ENCODE measurements at regions not wholly inside any gene's neighbourhood (a gene's known extent, or its start where the extent isn't known, plus 50 kb on each side); places are given as distances from the start of the nearest gene placed in this dataset.

DNA sequence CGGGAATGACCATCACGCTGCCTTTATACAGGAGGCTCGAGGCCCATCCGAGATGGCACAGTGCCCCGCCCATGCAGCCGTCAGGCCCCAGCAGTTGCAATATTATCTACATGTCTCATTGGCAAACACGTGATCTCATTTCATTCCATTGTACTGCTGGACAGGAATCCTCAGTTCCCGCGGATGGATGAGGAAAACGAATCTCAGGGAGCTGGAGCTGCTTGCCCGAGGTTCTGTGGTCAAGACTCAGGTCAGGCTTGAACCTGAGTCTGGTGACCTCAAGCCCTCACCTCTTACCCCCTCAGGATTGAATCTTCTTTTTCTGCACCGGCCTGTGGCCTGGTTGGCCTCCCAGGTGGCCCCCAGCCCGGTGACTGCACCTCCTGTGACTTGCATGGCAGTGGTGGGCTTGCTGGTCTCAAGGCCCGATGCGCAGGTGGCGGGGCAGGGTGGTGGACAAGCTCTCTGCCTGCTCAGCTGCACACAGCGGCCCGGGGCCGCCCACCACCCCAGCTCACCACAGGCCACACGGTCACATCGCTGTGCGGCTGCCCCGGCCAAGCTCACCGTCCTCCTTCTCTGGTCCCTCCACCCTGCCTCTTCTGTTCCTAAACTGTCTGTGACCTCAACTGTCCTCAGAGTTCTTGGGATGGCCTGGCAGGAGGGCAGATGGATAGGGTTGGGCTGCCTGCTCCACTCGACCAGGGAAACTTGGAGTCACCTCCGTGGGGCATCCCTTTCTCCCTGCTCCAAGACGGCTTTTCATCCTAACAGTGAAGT lies 52.0 kb upstream of the HS6ST1 start:
- H3K36me3 ChIP-seq (ENCODE audit: insufficient read depth, low read length), result no peaks in the 10 kb centered on the region
- Mint-ChIP-seq H3K4me1 (ENCODE audit: low read depth) (no peaks in the 10 kb centered on the region), H3K27me3 (no peaks in the 10 kb centered on the region), H3K27ac (no peak overlapping the region), H3K9me3 (no peaks in the 10 kb centered on the region), H3K4me3 (no peak overlapping the region), H3K36me3 (ENCODE audit: low read depth) (no peaks in the 10 kb centered on the region)
- no peaks in the 10 kb centered on the region for H3K9me3 ChIP-seq (ENCODE audit: control insufficient read depth in 1 of 2, insufficient read depth in 1 of 2, low read length in 2 of 2)
- no peaks in the 10 kb centered on the region for H3K27me3 ChIP-seq (ENCODE audit: control insufficient read depth in 1 of 2, insufficient read depth in 2 of 2, low read length in 2 of 2)
- H3K4me1 ChIP-seq (ENCODE audit: insufficient read depth, low read length), result peaks cover 16% of the 10 kb centered on the region
- no peak overlapping the region for H3K27ac ChIP-seq (ENCODE audit: low read depth in 1 of 2, low read length in 2 of 2)
- ChIA-PET POLR2A (no interaction called here), CTCF (no interaction called here)
- DNase-seq, result no peak
- TF ChIP-seq, protein P1, sequence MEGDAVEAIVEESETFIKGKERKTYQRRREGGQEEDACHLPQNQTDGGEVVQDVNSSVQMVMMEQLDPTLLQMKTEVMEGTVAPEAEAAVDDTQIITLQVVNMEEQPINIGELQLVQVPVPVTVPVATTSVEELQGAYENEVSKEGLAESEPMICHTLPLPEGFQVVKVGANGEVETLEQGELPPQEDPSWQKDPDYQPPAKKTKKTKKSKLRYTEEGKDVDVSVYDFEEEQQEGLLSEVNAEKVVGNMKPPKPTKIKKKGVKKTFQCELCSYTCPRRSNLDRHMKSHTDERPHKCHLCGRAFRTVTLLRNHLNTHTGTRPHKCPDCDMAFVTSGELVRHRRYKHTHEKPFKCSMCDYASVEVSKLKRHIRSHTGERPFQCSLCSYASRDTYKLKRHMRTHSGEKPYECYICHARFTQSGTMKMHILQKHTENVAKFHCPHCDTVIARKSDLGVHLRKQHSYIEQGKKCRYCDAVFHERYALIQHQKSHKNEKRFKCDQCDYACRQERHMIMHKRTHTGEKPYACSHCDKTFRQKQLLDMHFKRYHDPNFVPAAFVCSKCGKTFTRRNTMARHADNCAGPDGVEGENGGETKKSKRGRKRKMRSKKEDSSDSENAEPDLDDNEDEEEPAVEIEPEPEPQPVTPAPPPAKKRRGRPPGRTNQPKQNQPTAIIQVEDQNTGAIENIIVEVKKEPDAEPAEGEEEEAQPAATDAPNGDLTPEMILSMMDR (IDR thresholded peaks at IDR 0.05), result no peak
- H3K4me3 ChIP-seq (ENCODE audit: low read length), result no peak overlapping the region
- intact Hi-C loops (cut with DNase I, micrococcal nuclease), result no loop called here
- ATAC-seq (ENCODE audit: poor library complexity), result no peak

DNA sequence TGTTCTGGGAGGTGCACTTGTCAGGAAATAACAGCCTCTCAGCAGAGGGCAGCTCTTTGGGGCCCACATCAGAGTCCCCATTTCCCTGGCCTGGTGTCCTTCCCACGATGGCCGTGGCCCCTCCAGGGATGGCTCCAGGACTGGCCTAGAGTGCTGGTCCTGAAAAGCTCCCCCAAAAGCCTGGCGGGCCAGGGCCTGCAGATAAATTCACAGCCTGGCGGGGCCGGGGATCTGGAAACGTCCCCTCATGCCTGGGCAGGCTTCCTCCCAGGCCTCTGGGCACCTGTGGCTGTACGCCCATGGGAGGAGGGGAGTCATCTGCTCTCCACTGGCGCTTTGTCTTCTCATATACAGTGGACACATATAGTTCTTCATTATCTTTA lies 52.6 kb upstream of the HS6ST1 start:
- DNase-seq (no peak), ATAC-seq (ENCODE audit: poor library complexity) (no peak)
- Mint-ChIP-seq H3K9me3 (no peaks in the 10 kb centered on the region), H3K4me3 (no peak overlapping the region), H3K36me3 (ENCODE audit: low read depth) (no peaks in the 10 kb centered on the region), H3K27ac (no peak overlapping the region), H3K4me1 (ENCODE audit: low read depth) (no peaks in the 10 kb centered on the region), H3K27me3 (no peaks in the 10 kb centered on the region)
- CTCF ChIA-PET, result no interaction called here
- POLR2A ChIA-PET, result no interaction called here
- H3K9me3 ChIP-seq (ENCODE audit: control insufficient read depth in 1 of 2, insufficient read depth in 1 of 2, low read length in 2 of 2), result no peaks in the 10 kb centered on the region
- intact Hi-C loops (cut with DNase I, micrococcal nuclease), result no loop called here
- peaks cover 16% of the 10 kb centered on the region for H3K4me1 ChIP-seq (ENCODE audit: insufficient read depth, low read length)
- TF ChIP-seq, protein P1 (IDR thresholded peaks at IDR 0.05), result no peak
- no peak overlapping the region for H3K27ac ChIP-seq (ENCODE audit: low read depth in 1 of 2, low read length in 2 of 2)
- H3K4me3 ChIP-seq (ENCODE audit: low read length), result no peak overlapping the region
- no peaks in the 10 kb centered on the region for H3K36me3 ChIP-seq (ENCODE audit: insufficient read depth, low read length)
- H3K27me3 ChIP-seq (ENCODE audit: control insufficient read depth in 1 of 2, insufficient read depth in 2 of 2, low read length in 2 of 2), result no peaks in the 10 kb centered on the region

DNA sequence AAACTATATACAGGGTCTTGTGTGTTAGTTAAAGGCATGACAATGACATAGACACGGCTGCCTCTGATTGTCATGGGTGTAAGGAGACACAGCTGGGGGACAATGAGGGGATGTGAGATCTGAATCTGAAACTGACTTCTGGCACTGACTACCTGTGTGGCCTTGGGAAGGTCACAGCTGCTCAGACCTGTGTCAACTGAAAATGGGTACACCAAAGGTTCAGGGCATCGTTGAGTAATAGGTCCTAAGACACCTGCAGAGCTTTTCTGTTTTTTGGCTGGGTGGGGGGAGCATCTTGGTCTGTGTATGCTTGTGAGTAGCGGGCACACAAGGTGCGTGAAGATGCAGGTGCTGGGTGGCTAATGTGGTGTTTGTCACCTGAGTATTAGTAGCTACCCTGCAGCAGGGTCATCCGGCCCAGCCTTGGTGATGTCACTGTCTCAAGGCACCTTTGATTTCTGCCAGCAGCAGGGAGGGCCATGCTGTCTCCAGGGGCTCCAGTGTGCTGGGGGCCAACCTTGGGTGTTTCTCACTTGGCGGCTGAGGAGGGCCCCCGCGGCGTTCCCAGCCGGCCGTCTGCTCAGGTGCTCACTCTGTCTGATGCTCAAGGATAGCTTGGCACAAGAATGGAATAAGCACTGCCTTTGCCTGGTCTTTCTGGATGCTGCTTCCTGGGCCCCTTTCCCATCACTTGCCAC lies 53.1 kb upstream of the HS6ST1 start:
- Histone ChIP-seq H3K9me3 (ENCODE audit: control insufficient read depth in 1 of 2, insufficient read depth in 1 of 2, low read length in 2 of 2) (no peaks in the 10 kb centered on the region), H3K27ac (ENCODE audit: low read depth in 1 of 2, low read length in 2 of 2) (no peak overlapping the region), H3K4me1 (ENCODE audit: insufficient read depth, low read length) (peaks cover 16% of the 10 kb centered on the region), H3K27me3 (ENCODE audit: control insufficient read depth in 1 of 2, insufficient read depth in 2 of 2, low read length in 2 of 2) (no peaks in the 10 kb centered on the region), H3K4me3 (ENCODE audit: low read length) (no peak overlapping the region), H3K36me3 (ENCODE audit: insufficient read depth, low read length) (no peaks in the 10 kb centered on the region)
- no peaks in the 10 kb centered on the region for H3K36me3 Mint-ChIP-seq (ENCODE audit: low read depth)
- H3K27ac Mint-ChIP-seq, result no peak overlapping the region
- no peak for DNase-seq
- no peaks in the 10 kb centered on the region for H3K4me1 Mint-ChIP-seq (ENCODE audit: low read depth)
- no peak overlapping the region for H3K4me3 Mint-ChIP-seq
- ChIA-PET CTCF (no interaction called here), POLR2A (no interaction called here)
- H3K27me3 Mint-ChIP-seq, result no peaks in the 10 kb centered on the region
- intact Hi-C loops (cut with DNase I, micrococcal nuclease), result no loop called here
- H3K9me3 Mint-ChIP-seq, result no peaks in the 10 kb centered on the region
- TF ChIP-seq, protein P1 (IDR thresholded peaks at IDR 0.05), result no peak
- no peak for ATAC-seq (ENCODE audit: poor library complexity)

Measured in CD4-positive, alpha-beta T cell (primary cell).